ACC112 (cell line): ENCODE measurements at regions not wholly inside any gene's neighbourhood (a gene's known extent, or its start where the extent isn't known, plus 50 kb on each side); places are given as distances from the start of the nearest gene placed in this dataset.

Experiments used
- H2AFZ ChIP-seq: fragments of 200-600 bp; sonication (generic); one replicate; pipeline ENCODE4 v1.6.0; 2017; ENCODE audit warnings: antibody characterized with exemption, low read length; ENCODE audit not compliant: unreplicated experiment
- H3K27ac ChIP-seq: fragments of 200-600 bp; sonication (generic); 2 replicates; pipeline ENCODE4 v1.5.1; 2014; ENCODE audit warnings: low read depth, mild to moderate bottlenecking, antibody characterized with exemption, low read length, moderate library complexity
- H3K27me3 ChIP-seq: fragments of 200-600 bp; sonication (generic); 2 replicates; pipeline ENCODE4 v1.6.1; 2014; ENCODE audit warnings: mild to moderate bottlenecking, antibody characterized with exemption, low read length, moderate library complexity, mixed read lengths; ENCODE audit not compliant: insufficient read depth
- H3K36me3 ChIP-seq: fragments of 200-600 bp; sonication (generic); 2 replicates; pipeline ENCODE4 v1.6.1; 2016; ENCODE audit warnings: mild to moderate bottlenecking, antibody characterized with exemption, low read length, moderate library complexity, mixed read lengths; ENCODE audit not compliant: insufficient read depth
- H3K4me1 ChIP-seq: fragments of 200-600 bp; sonication (generic); one replicate; pipeline ENCODE4 v1.6.1; 2016; ENCODE audit warnings: low read length, mixed read lengths; ENCODE audit not compliant: insufficient read depth, unreplicated experiment, control insufficient read depth
- H3K4me3 ChIP-seq: fragments of 200-600 bp; sonication (generic); 2 replicates; pipeline ENCODE4 v1.5.1; 2014; ENCODE audit warnings: mild to moderate bottlenecking, low read depth, low read length
- H3K79me2 ChIP-seq: fragments of 200-600 bp; sonication (generic); one replicate; pipeline ENCODE4 v1.6.0; 2016; ENCODE audit warnings: low read length; ENCODE audit not compliant: control insufficient read depth, unreplicated experiment, insufficient read depth

DNA sequence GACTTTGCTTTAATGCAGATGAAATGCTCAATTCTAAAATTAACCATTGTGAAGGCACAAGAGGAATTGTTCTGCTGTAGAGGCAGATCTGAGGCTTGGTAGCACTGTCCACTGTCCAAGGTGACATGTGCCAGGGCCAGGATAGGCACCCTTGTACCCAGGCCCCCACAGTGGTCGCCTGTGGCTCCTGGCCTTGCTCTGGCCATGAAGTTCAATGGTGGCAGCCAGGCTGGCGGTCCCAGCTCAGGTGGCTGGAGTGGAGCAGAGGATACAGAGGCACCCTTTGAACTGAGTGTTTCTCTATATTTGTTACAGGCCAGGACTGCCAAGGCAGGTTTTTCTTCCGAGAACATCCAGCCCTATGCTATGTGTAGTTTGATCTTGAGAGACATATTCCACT lies 102.6 kb downstream of the PTGS2 start:
- no peak overlapping the region for H3K27ac ChIP-seq

DNA sequence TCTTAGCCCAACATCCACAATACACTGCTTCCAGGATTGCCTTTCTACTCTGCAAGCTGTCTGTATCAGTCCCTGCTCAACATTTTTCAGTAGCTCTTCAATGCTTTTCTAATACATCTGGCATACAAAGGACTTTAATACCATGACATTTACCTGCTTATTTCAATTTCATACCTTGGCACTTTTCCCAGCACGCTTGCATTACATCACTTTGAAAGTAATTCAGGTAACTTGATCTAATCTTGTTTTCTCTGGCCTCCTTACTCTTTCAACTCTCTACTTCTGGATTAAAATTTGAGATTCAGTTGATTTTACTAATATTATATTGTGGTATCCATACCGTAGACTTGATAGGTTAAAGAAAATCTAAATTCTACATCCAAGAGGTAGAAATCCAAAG lies 103.0 kb downstream of the PTGS2 start:
- Histone ChIP-seq H3K36me3 (no peaks in the 10 kb centered on the region), H3K27ac (no peak overlapping the region), H2AFZ (no peak overlapping the region), H3K4me3 (no peak overlapping the region), H3K27me3 (no peaks in the 10 kb centered on the region), H3K4me1 (peaks cover 16% of the 10 kb centered on the region), H3K79me2 (no peaks in the 10 kb centered on the region)

More for the DNA sequence above, 102.6 kb downstream of the PTGS2 start:
- Histone ChIP-seq H3K36me3 (no peaks in the 10 kb centered on the region), H2AFZ (no peak overlapping the region), H3K4me3 (no peak overlapping the region), H3K79me2 (no peaks in the 10 kb centered on the region), H3K27me3 (no peaks in the 10 kb centered on the region), H3K4me1 (peaks cover 16% of the 10 kb centered on the region)

DNA sequence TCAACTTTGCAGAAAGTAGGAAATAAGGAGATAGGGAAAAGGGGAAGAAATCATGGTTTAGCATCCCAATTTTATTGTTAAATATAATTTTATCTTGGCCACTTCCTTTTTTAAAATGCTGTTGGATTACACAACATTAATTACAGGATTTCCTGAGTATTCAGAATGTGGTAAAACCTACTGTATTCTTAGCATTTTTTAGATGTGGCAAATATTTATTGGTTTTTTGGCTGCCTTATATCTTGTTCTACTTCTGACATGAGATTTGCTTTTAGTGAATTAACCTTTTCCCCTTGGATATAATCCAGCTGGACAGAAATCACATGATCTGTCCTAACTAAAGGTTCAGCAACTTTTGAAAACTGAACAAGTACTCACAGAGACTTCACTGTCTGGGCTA lies 104.9 kb downstream of the PTGS2 start:
- H3K4me1 ChIP-seq, result peaks cover 16% of the 10 kb centered on the region
- H3K27ac ChIP-seq, result peak overlapping the region; percentile 53
- peak overlapping the region; percentile 41 for H2AFZ ChIP-seq
- no peaks in the 10 kb centered on the region for H3K27me3 ChIP-seq
- no peak overlapping the region for H3K4me3 ChIP-seq
- no peaks in the 10 kb centered on the region for H3K79me2 ChIP-seq
- no peaks in the 10 kb centered on the region for H3K36me3 ChIP-seq

DNA sequence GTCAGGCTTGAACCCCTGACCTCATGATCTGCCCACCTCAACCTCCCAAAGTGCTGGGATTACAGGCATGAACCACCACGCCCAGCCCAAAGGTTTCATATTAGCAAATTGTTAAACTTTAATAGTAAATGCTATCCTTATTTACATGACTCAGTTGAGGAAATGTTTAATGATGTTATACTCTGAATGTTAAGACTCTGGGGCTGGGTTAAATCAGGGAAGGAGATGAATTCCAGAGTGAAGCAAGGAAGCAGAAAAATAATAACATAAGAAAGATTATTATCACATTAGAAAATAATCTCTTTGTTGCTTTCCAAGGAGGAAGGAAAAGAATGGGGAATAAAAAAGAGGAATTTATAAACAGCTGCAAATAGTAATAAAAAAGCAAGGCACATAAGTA lies 105.3 kb downstream of the PTGS2 start:
- H3K27me3 ChIP-seq, result no peaks in the 10 kb centered on the region
- H3K79me2 ChIP-seq, result no peaks in the 10 kb centered on the region
- peak overlapping the region; percentile 53 for H3K27ac ChIP-seq
- peak overlapping the region; percentile 41 for H2AFZ ChIP-seq
- no peak overlapping the region for H3K4me3 ChIP-seq
- H3K36me3 ChIP-seq, result no peaks in the 10 kb centered on the region
- peaks cover 16% of the 10 kb centered on the region for H3K4me1 ChIP-seq

DNA sequence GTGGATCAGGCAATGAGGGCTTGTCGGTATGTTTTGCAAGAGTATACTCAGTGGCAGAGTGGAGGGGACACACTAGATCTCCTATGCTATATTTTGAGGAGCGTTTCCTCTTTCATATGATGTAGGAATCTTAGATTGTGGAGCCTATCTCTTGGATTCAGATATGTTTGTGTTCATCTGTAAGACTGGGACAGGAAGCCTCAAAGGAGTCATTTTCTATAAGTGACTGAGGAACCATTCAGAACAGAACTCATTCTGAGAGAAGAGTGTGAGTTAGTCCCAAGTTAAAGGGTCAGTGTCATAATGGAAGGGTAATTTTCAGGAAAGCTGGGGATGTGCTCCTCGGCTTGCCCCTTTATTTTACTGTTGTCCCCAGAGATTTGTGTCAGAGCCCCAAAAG lies 107.7 kb downstream of the PTGS2 start:
- Histone ChIP-seq H3K4me3 (no peak overlapping the region), H3K27me3 (no peaks in the 10 kb centered on the region), H3K79me2 (no peaks in the 10 kb centered on the region), H3K36me3 (no peaks in the 10 kb centered on the region), H2AFZ (no peak overlapping the region), H3K27ac (no peak overlapping the region), H3K4me1 (peaks cover 16% of the 10 kb centered on the region)

DNA sequence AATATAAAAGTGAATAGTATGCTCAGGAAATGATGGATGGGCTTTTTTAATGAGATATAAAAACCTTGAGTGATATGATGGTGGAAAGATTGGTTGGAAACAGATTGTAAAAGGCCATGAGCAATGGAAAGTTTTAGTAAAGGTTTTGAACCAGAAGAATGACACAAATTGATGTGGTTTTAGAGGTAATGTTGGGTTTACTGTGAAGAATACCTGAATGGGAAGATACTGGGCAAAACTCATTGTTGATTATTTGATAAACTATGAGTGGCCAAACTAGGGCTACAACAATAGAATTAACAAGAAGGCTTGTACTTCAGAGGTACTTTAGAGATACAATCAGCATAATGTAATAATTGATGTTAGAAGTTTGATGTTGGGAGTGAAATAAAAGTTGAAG lies 108.5 kb downstream of the PTGS2 start:
- peaks cover 18% of the 10 kb centered on the region for H3K4me1 ChIP-seq
- no peaks in the 10 kb centered on the region for H3K27me3 ChIP-seq
- no peaks in the 10 kb centered on the region for H3K79me2 ChIP-seq
- no peak overlapping the region for H3K27ac ChIP-seq
- no peaks in the 10 kb centered on the region for H3K36me3 ChIP-seq
- H2AFZ ChIP-seq, result no peak overlapping the region
- H3K4me3 ChIP-seq, result no peak overlapping the region

DNA sequence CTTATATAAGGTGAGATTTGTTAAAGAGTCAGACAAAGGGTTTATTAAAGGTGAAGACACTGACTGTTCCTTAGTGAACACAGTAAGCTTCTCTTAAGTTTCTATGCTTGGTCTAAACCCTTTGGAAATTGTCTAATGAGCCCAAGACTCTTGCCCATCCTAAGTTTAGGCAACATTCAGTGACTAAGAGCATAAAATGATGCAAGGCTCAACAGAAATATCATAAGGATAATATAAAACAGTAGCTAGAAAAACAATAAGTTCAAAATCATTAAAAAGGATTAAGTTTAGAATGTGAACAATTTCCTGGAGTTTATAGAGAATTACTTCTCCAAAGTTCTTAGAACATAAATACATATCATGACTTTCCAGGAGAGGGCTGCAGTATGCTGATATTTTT lies 108.9 kb upstream of the PDC start:
- Histone ChIP-seq H3K4me1 (peaks cover 12% of the 10 kb centered on the region), H3K79me2 (no peaks in the 10 kb centered on the region), H3K4me3 (no peak overlapping the region), H2AFZ (no peak overlapping the region), H3K27ac (no peak overlapping the region), H3K27me3 (no peaks in the 10 kb centered on the region), H3K36me3 (no peaks in the 10 kb centered on the region)

DNA sequence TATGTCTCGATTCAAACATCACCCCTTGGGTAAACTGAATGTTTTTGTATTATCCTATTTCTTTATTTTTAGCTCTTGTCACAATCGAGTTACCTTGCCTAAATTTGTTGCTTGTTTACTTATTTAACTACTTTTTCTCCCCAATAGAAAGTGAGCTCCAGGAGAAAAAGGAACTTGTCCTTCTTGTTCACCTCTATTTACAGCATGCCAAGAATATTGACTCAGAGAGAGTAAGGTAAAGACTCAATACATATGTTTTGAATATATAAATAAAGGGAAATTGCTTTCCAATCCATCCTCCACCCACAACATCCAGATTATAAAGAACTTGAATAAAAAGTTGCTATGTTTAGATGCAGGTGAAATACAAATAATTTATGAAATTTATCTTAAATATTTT lies 107.3 kb upstream of the PDC start:
- H3K27me3 ChIP-seq, result no peaks in the 10 kb centered on the region
- no peaks in the 10 kb centered on the region for H3K36me3 ChIP-seq
- no peak overlapping the region for H3K27ac ChIP-seq
- no peak overlapping the region for H3K4me3 ChIP-seq
- no peak overlapping the region for H2AFZ ChIP-seq
- H3K4me1 ChIP-seq, result peaks cover 10% of the 10 kb centered on the region
- H3K79me2 ChIP-seq, result no peaks in the 10 kb centered on the region

DNA sequence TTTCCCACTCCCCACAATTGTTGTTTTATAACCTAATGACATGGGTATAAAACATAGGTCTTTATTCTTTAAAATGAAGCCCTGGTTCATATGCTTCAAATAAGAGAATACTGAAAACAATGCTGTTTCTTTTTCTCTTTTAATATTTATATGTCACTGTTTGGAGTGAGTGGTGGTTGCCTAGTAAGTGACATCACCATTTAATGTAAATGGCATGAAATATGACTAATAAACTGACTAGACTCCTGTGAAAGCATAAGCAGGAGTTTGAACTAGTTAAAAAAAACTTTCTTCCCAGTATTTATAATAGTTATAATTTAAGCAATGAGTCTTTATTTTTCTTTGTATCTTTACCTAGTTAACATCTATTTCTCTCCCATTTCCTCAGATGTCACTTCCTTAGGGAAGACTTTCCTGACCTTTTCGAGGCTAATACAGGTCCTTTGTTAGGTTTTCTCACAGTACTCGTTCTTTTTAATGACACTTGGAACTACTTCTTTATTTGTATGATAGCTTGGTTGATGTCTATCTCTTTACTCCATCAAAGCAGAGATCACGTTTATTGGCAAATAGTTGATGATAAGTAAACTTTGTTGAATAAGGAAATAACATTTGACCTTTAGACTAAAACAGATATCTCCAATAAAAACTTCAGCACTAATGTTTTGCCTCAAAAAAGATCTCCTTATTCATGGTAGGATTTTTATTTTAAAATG lies 105.4 kb upstream of the PDC start:
- H3K4me3 ChIP-seq, result no peak overlapping the region
- peaks cover 10% of the 10 kb centered on the region for H3K4me1 ChIP-seq
- no peaks in the 10 kb centered on the region for H3K36me3 ChIP-seq
- H2AFZ ChIP-seq, result no peak overlapping the region
- H3K27me3 ChIP-seq, result no peaks in the 10 kb centered on the region
- H3K27ac ChIP-seq, result peak overlapping the region; percentile 53
- no peaks in the 10 kb centered on the region for H3K79me2 ChIP-seq

DNA sequence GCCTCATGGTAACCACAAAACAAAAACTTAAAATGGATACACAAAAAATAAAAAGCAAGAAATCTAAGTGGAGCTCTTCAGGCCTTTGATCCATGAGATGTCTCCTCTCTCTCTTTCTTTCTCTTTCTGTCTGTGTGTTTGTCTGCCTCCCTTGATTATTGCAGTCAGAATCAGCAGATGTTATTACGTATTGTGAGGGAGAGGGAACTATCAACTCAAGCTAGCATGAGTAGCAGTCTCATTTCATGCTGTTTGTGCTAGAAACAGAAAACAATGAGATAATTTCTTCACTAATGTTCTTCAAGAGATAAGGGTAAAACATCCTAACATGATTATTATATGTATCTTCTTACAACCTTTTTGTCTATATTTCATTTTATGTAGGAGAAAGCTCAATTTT lies 103.7 kb upstream of the PDC start:
- Histone ChIP-seq H3K27me3 (no peaks in the 10 kb centered on the region), H3K4me1 (peaks cover 10% of the 10 kb centered on the region), H3K36me3 (no peaks in the 10 kb centered on the region), H3K79me2 (no peaks in the 10 kb centered on the region), H2AFZ (no peak overlapping the region), H3K27ac (no peak overlapping the region), H3K4me3 (no peak overlapping the region)

DNA sequence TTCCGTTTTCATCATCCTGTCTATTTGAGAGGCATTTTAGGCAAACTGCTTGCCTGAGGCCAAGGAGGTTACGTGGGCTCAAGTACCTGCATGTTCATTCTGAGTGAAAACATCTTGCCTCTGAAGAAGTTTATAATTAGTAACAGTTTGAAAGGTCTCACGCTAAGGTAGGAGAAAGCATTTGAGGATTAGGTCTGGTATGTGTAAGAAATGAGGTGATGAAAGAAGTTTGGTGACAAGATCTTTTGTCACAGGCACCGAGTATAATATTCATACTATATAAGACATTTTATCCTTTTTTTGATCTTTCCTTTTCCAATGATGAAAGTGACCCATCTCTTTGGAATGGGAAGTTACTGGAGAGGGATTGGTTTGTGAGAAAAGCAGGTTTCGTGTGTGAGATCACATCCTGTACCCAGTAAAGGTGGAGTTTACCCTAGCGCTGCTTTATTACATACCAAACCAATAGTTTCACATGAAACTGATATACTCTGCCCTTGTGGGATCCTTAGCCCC lies 98.7 kb upstream of the PDC start:
- Histone ChIP-seq H3K79me2 (no peaks in the 10 kb centered on the region), H3K4me3 (no peak overlapping the region), H3K27me3 (no peaks in the 10 kb centered on the region), H3K4me1 (no peaks in the 10 kb centered on the region), H3K27ac (no peak overlapping the region), H3K36me3 (no peaks in the 10 kb centered on the region), H2AFZ (no peak overlapping the region)
